RWPE2 (cell line): ENCODE measurements at regions not wholly inside any gene's neighbourhood (a gene's known extent, or its start where the extent isn't known, plus 50 kb on each side); places are given as distances from the start of the nearest gene placed in this dataset.

ENCODE experiments used
- ATAC-seq: fragments of 200-7000 bp; cut with Tn5 transposase; 3 replicates; pipeline ENCODE4 v1.9.1; 2021; ENCODE audit warnings: low read depth
- DNase-seq: peaks from one replicate; pipeline ENCODE4 v3.0.0-alpha.2; 2020; ENCODE audit warnings: low spot score
- H3K27ac ChIP-seq: fragments of 450-650 bp; 2 replicates; pipeline ENCODE4 v1.5.1; 2017; ENCODE audit warnings: mild to moderate bottlenecking; ENCODE audit not compliant: poor library complexity, severe bottlenecking
- H3K27me3 ChIP-seq: fragments of 250-450 bp; sonication (Bioruptor Pico); 2 replicates; pipeline ENCODE4 v1.5.1; 2021; ENCODE audit warnings: mild to moderate bottlenecking, moderate library complexity; ENCODE audit not compliant: insufficient read depth, poor library complexity, severe bottlenecking
- H3K36me3 ChIP-seq: fragments of 250-450 bp; sonication (Bioruptor Pico); 2 replicates; pipeline ENCODE4 v1.5.1; 2020; ENCODE audit warnings: low read depth, mild to moderate bottlenecking, moderate library complexity
- H3K4me1 ChIP-seq: fragments of 250-450 bp; sonication (Bioruptor Pico); 2 replicates; pipeline ENCODE4 v1.5.1; 2021; ENCODE audit warnings: mild to moderate bottlenecking, moderate library complexity; ENCODE audit not compliant: insufficient read depth, poor library complexity, severe bottlenecking
- H3K4me3 ChIP-seq: fragments of 250-450 bp; sonication (Bioruptor Pico); 2 replicates; pipeline ENCODE4 v1.5.1; 2021; ENCODE audit warnings: mild to moderate bottlenecking, moderate library complexity; ENCODE audit not compliant: severe bottlenecking
- H3K9me3 ChIP-seq: fragments of 250-450 bp; sonication (Bioruptor Pico); 2 replicates; pipeline ENCODE4 v1.5.1; 2021; ENCODE audit warnings: mild to moderate bottlenecking, moderate library complexity; ENCODE audit not compliant: severe bottlenecking
- TF ChIP-seq, protein P1 (sequence below): fragments of 450-650 bp; IDR thresholded peaks from one replicate; pipeline ENCODE4 v1.5.1; 2017; ENCODE audit warnings: mild to moderate bottlenecking, moderate library complexity; ENCODE audit not compliant: poor library complexity, severe bottlenecking

DNA sequence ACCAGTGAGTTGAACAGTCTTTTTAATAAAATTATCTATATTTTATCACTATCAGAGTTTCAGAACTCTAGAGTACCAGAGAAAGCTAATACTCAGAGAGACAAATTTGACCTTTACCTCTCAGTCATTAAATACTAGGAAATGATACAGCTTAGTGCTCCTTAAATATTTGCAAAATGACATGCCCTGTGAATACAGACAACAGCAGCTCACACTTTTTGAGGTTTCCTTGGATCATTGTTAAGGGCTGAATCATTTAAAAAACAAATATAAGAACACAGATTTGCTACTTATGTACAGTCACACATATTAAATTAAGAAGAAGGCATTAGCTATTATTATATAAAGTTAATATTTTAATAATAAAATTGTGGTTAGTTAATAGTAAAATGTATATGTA, 1158.7 kb upstream of the EYS start:
- ATAC-seq = peak; percentile 79
- no peaks in the 10 kb centered on the region for H3K36me3 ChIP-seq
- H3K4me1 ChIP-seq = peaks cover 23% of the 10 kb centered on the region
- no peak overlapping the region for H3K4me3 ChIP-seq
- no peaks in the 10 kb centered on the region for H3K27me3 ChIP-seq
- H3K27ac ChIP-seq = no peak overlapping the region
- no peaks in the 10 kb centered on the region for H3K9me3 ChIP-seq
- TF ChIP-seq, protein P1, sequence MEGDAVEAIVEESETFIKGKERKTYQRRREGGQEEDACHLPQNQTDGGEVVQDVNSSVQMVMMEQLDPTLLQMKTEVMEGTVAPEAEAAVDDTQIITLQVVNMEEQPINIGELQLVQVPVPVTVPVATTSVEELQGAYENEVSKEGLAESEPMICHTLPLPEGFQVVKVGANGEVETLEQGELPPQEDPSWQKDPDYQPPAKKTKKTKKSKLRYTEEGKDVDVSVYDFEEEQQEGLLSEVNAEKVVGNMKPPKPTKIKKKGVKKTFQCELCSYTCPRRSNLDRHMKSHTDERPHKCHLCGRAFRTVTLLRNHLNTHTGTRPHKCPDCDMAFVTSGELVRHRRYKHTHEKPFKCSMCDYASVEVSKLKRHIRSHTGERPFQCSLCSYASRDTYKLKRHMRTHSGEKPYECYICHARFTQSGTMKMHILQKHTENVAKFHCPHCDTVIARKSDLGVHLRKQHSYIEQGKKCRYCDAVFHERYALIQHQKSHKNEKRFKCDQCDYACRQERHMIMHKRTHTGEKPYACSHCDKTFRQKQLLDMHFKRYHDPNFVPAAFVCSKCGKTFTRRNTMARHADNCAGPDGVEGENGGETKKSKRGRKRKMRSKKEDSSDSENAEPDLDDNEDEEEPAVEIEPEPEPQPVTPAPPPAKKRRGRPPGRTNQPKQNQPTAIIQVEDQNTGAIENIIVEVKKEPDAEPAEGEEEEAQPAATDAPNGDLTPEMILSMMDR = no peak
- no peak for DNase-seq

- no peaks in the 10 kb centered on the region for H3K27me3 ChIP-seq
- H3K4me1 ChIP-seq = peaks cover 8% of the 10 kb centered on the region
- ATAC-seq = no peak
- DNase-seq = no peak
- H3K36me3 ChIP-seq = no peaks in the 10 kb centered on the region
- no peaks in the 10 kb centered on the region for H3K9me3 ChIP-seq
- TF ChIP-seq, protein P1 = no peak
- no peak overlapping the region for H3K4me3 ChIP-seq
- no peak overlapping the region for H3K27ac ChIP-seq
These were observed 1154.0 kb upstream of the EYS start for GRCh38 chr6:66861007-66861541.

GRCh38 chr6:66860328-66860727, 1153.3 kb upstream of the EYS start:
- Histone ChIP-seq H3K36me3 (no peaks in the 10 kb centered on the region), H3K27me3 (no peaks in the 10 kb centered on the region), H3K27ac (no peak overlapping the region), H3K4me1 (peaks cover under 1% of the 10 kb centered on the region), H3K4me3 (no peak overlapping the region), H3K9me3 (no peaks in the 10 kb centered on the region)
- DNase-seq = no peak
- ATAC-seq = no peak
- TF ChIP-seq, protein P1 = no peak

DNA sequence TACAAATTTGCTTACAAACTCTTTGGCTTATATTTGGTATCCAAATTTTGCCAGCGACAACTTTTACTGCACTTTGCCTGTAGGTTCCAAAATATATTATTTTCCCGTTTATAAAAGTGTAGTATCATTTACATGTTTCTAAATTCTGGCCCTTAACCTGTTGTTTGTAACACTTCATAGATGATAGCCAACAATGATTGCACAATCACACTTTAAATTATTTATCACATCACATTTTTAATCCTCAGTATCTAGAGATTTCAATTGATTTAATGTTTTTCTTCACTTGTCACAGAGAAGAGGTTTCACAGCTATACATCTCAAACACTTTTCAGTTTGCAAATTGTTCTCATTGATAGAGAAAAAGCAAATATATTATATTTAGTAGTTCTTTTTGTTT, 1151.2 kb upstream of the EYS start:
- H3K27ac ChIP-seq = no peak overlapping the region
- no peaks in the 10 kb centered on the region for H3K9me3 ChIP-seq
- no peak for ATAC-seq
- H3K4me1 ChIP-seq = no peaks in the 10 kb centered on the region
- H3K27me3 ChIP-seq = no peaks in the 10 kb centered on the region
- no peak overlapping the region for H3K4me3 ChIP-seq
- H3K36me3 ChIP-seq = no peaks in the 10 kb centered on the region
- TF ChIP-seq, protein P1 = no peak
- DNase-seq = no peak

DNA sequence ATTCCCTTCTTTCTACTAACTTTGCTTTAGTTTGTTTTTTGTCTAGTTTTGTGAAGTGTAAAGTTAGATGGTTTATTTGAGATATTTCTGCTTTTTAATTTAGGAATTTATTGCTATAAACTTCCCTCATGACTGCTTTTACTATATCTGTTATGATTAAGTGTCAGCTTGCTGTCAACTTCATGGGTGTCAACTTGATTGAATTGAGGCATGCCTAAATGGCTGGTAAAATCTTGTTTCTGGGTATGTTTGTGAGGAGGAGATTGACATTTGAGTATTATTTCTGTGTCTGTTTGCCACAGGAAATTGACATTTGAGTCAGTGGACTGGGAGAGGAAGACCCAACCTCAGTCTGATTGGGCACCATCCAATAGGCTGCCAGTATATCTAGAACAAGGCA, 1147.0 kb upstream of the EYS start:
- H3K36me3 ChIP-seq = no peaks in the 10 kb centered on the region
- no peak for DNase-seq
- no peaks in the 10 kb centered on the region for H3K4me1 ChIP-seq
- H3K9me3 ChIP-seq = no peaks in the 10 kb centered on the region
- no peaks in the 10 kb centered on the region for H3K27me3 ChIP-seq
- TF ChIP-seq, protein P1 = no peak
- no peak for ATAC-seq
- no peak overlapping the region for H3K4me3 ChIP-seq
- H3K27ac ChIP-seq = no peak overlapping the region
